T-cell (primary cell): ENCODE measurements at regions not wholly inside any gene's neighbourhood (a gene's known extent, or its start where the extent isn't known, plus 50 kb on each side); places are given as distances from the start of the nearest gene placed in this dataset.

Experiments used
- ATAC-seq, 4 experiments: fragments of 200-7000 bp in 3 of 4; fragments of 150-1000 bp in 1 of 4; cut with Tn5 transposase; replicated peaks in 1 of 4; 1 replicate in 3 of 4; 2 replicates in 1 of 4; pipeline ENCODE4 v1.10.0; 2021; ENCODE audit warnings: moderate library complexity in 3 of 4, mild to moderate bottlenecking in 2 of 4, moderate number of reproducible peaks in 1 of 4
- CTCF ChIA-PET, 2 donors: fragments of 300-600 bp; sonication (Branson Sonifier 250); formaldehyde crosslinking; loops; one replicate each; lab custom pipeline; 2022; ENCODE audit warnings: antibody characterized with exemption in 2 of 2; lab: Charles Lee
- POLR2A ChIA-PET, 2 donors: fragments of 300-600 bp; sonication (Branson Sonifier 250); formaldehyde crosslinking; loops; one replicate each; lab custom pipeline; 2022; ENCODE audit warnings: antibody characterized with exemption in 2 of 2; lab: Charles Lee
- DNase-seq, 35 experiments: peaks; one replicate each; pipeline versions ENCODE4 v3.0.0 to v3.0.0-alpha.2; 2013 to 2023
- H3K27ac ChIP-seq: one replicate; pipeline ENCODE4 v1.5.1; 2013; ENCODE audit warnings: low read length
- H3K27me3 ChIP-seq, 2 experiments: replicated peaks in 1 of 2; 1 replicate in 1 of 2; 2 replicates in 1 of 2; pipeline versions ENCODE4 v1.6.1 to v1.7.0; 2013; ENCODE audit warnings: low read length in 1 of 2, mixed read lengths in 1 of 2; ENCODE audit not compliant: control insufficient read depth in 2 of 2, insufficient read depth in 2 of 2; ENCODE audit errors: extremely low read depth in 1 of 2
- H3K36me3 ChIP-seq, 2 donors: 1 replicate in 1 of 2; 2 replicates in 1 of 2; pipeline versions ENCODE4 v1.6.1 to v1.7.0; 2013; ENCODE audit warnings: low read length in 1 of 2; ENCODE audit not compliant: control insufficient read depth in 2 of 2, insufficient read depth in 1 of 2; ENCODE audit errors: extremely low read depth in 1 of 2
- H3K4me1 ChIP-seq, 2 experiments: 1 replicate in 1 of 2; 2 replicates in 1 of 2; pipeline versions ENCODE4 v1.6.1 to v1.7.0; 2013; ENCODE audit warnings: low read length in 2 of 2, mixed read lengths in 1 of 2; ENCODE audit not compliant: insufficient read depth in 2 of 2, control insufficient read depth in 1 of 2; ENCODE audit errors: extremely low read depth in 1 of 2
- H3K4me3 ChIP-seq, 2 donors: 1 replicate in 1 of 2; 2 replicates in 1 of 2; pipeline versions ENCODE4 v1.5.1 to v1.7.0; 2013; ENCODE audit warnings: mild to moderate bottlenecking in 2 of 2, low read length in 1 of 2, moderate library complexity in 1 of 2; ENCODE audit not compliant: control insufficient read depth in 1 of 2; ENCODE audit errors: extremely low read depth in 1 of 2
- H3K9me3 ChIP-seq: 2 replicates; pipeline ENCODE4 v1.7.0; 2013
- H3K27ac Mint-ChIP-seq, 2 donors: one replicate each; pipeline ENCODE4 v1.8.0; 2020 to 2021; ENCODE audit warnings: mild to moderate bottlenecking in 2 of 2, mixed read lengths in 2 of 2
- H3K27me3 Mint-ChIP-seq, 2 donors: one replicate each; pipeline ENCODE4 v1.8.0; 2021 to 2022; ENCODE audit warnings: mixed read lengths in 2 of 2
- H3K36me3 Mint-ChIP-seq: one replicate; pipeline ENCODE4 v1.8.0; 2021; ENCODE audit warnings: mixed read lengths
- H3K4me1 Mint-ChIP-seq, 3 donors: one replicate each; pipeline ENCODE4 v1.8.0; 2020 to 2022; ENCODE audit warnings: mixed read lengths in 3 of 3, mild to moderate bottlenecking in 1 of 3
- H3K4me3 Mint-ChIP-seq, 3 donors: one replicate each; pipeline ENCODE4 v1.8.0; 2020 to 2022; ENCODE audit warnings: mild to moderate bottlenecking in 3 of 3, mixed read lengths in 3 of 3, moderate library complexity in 3 of 3
- H3K9me3 Mint-ChIP-seq, 3 donors: one replicate each; pipeline ENCODE4 v1.8.0; 2020 to 2022; ENCODE audit warnings: mixed read lengths in 3 of 3
- WGBS: methylation state at CpG from one replicate; pipeline ENCODE4 v1.1.5; 2013; ENCODE audit warnings: missing lambda C conversion rate; ENCODE audit not compliant: insufficient coverage; 5-methylcytosine and 5-hydroxymethylcytosine counted together

DNA sequence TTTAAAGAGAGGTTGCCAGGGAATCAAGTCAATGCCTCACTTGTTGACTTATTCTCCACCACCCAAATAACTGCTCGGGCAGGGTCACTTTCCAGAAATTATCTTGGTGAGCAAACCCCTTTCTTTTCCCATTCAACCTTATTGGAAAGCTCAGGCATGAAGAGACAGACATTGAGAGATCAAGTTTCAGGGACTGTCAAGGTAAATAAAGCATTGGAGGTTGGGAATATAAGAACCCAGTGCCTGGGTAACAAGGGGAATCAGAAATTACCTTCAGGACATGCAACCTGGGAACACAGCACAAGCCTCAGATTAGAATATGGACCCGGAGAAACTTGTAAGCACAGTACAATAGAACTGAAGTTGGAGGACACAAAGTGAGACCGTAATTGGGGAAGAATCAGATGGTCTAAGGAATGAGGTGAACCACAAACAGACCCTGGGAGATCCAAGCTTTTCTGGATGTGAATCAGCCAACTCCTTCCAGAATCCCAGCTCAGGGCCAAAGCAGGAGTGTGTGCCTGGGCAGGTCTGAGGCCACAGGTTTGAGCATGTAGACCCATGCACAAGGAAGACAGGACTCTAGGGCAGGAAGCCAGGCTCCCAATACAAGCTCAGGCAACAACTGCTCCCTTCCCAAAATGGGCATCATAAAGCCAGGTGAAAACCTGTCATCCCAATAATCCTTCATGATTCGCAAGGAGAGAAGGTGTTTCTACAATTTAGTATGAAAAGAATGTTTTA, 512.8 kb downstream of the MAFB start:
- DNase-seq (no peak), ATAC-seq (no peak)
- 83% methylated on average over 2 of the region's 4 CpGs for WGBS
- H3K27me3 Mint-ChIP-seq = peaks cover 2 to 26% of the 10 kb centered on the region in 2 donors
- no peak overlapping the region for H3K27ac Mint-ChIP-seq
- no peaks in the 10 kb centered on the region for H3K9me3 ChIP-seq
- H3K36me3 Mint-ChIP-seq = no peaks in the 10 kb centered on the region
- peaks cover 0 to 2% of the 10 kb centered on the region in 2 experiments for H3K27me3 ChIP-seq
- no peak overlapping the region for H3K4me3 ChIP-seq
- no peaks in the 10 kb centered on the region for H3K4me1 Mint-ChIP-seq
- peaks cover 0 to 14% (median 3%) of the 10 kb centered on the region in 3 donors for H3K9me3 Mint-ChIP-seq
- H3K4me3 Mint-ChIP-seq = no peak overlapping the region
- ChIA-PET POLR2A (no interaction called here), CTCF (no interaction called here)
- no peaks in the 10 kb centered on the region for H3K36me3 ChIP-seq
- H3K27ac ChIP-seq = no peak overlapping the region
- H3K4me1 ChIP-seq = no peaks in the 10 kb centered on the region

DNA sequence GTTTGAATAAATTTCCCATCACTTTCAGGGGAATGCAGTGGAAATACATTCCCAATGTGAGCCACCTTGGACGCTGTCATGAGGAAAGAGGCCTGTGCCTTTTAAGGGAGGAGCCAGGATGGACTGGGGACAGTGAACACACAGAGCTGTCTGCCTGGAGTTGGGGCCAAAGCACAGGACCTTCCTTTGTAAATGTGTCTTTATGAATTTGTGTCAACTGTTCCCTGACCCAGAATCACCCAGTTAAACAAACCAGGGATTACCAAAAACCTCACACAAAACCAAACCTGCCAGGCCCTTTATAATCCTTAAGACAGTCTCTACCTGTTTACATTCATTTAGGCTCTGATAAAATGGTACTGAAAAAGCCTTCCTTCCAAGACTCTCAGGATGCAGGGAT, 513.7 kb downstream of the MAFB start:
- H3K27ac Mint-ChIP-seq = no peak overlapping the region
- no peak overlapping the region for H3K4me3 Mint-ChIP-seq
- peaks cover 0 to 14% (median 3%) of the 10 kb centered on the region in 3 donors for H3K9me3 Mint-ChIP-seq
- ATAC-seq = no peak
- no CpG with 5 or more reads among the region's 1 CpG for WGBS
- H3K36me3 Mint-ChIP-seq = no peaks in the 10 kb centered on the region
- Histone ChIP-seq H3K36me3 (no peaks in the 10 kb centered on the region), H3K27me3 (peaks cover 0 to 2% of the 10 kb centered on the region in 2 experiments), H3K27ac (no peak overlapping the region), H3K4me3 (no peak overlapping the region), H3K4me1 (no peaks in the 10 kb centered on the region), H3K9me3 (no peaks in the 10 kb centered on the region)
- POLR2A ChIA-PET = no interaction called here
- H3K27me3 Mint-ChIP-seq = peaks cover 2 to 26% of the 10 kb centered on the region in 2 donors
- CTCF ChIA-PET = no interaction called here
- H3K4me1 Mint-ChIP-seq = no peaks in the 10 kb centered on the region
- no peak for DNase-seq

DNA sequence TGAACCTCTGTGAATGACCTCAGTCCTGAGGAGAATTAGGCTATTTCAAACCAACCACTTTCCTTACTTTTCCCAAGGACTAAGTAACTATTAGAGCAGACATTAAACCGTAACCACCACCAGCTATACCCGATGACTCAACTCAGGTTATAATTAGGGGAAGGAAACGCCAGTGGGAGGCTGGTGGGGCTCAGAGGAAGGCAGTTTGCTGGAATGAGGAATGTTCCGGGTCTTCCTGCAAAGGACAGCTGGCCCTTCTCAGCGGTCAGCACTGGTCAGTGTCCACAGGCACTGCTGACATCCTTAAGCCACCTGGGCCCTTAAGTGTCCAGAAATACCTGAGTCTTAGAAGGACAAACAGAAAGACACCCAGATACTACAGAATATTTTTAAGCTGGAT, 515.2 kb downstream of the MAFB start:
- peaks cover 2 to 26% of the 10 kb centered on the region in 2 donors for H3K27me3 Mint-ChIP-seq

DNA sequence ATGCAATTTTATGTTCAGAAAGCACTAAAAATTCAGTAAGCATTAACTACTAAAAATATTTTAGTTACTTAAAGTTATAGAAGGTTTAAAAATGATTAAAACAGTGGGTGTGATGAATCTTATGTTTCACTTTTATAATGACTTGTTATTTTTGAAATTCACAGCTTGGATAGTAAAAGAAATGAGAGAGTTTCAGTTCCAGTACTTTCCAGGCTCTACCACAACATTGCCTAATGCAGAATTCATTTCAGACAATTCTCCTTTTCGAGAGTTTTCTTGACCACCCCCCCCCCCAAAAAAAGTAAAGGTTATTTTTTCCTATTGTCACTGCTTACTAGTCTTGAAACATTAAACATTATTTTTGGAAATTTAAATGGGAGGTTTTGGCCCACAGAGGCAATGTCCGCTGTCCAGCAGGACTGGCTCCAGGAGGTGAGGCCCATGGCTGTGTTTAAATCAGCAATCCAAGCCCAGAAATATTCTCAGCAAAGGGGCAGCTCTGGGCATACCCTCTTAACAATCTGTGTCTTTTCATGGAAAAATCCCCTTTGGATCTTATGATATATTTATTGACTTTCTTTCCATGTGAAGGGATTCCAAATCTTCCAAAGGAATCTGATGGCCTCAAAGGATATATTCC, 519.9 kb downstream of the MAFB start:
- ATAC-seq (no peak), DNase-seq (no peak)
- Mint-ChIP-seq H3K4me3 (no peak overlapping the region), H3K4me1 (no peaks in the 10 kb centered on the region), H3K9me3 (no peaks in the 10 kb centered on the region), H3K27ac (no peak overlapping the region), H3K27me3 (peaks cover 2 to 9% of the 10 kb centered on the region in 2 donors), H3K36me3 (no peaks in the 10 kb centered on the region)
- H3K9me3 ChIP-seq = no peaks in the 10 kb centered on the region
- H3K4me3 ChIP-seq = no peak overlapping the region
- CTCF ChIA-PET = interaction anchor here in 1 of 2 donors (0.6 kb wide), 1 partner anchor 135 kb away, joined by 4 read pairs; no protein-coding TSS in a partner anchor
- H3K4me1 ChIP-seq = no peaks in the 10 kb centered on the region
- POLR2A ChIA-PET = no interaction called here
- peaks cover 0 to 2% of the 10 kb centered on the region in 2 experiments for H3K27me3 ChIP-seq
- H3K27ac ChIP-seq = no peak overlapping the region
- whole genome bisulfite sequencing = no CpG with 5 or more reads among the region's 2 CpGs
- H3K36me3 ChIP-seq = no peaks in the 10 kb centered on the region

More for the DNA sequence above, 515.2 kb downstream of the MAFB start:
- POLR2A ChIA-PET = no interaction called here
- ATAC-seq (no peak), DNase-seq (no peak)
- H3K9me3 Mint-ChIP-seq = peaks cover 0 to 12% (median 3%) of the 10 kb centered on the region in 3 donors
- H3K36me3 Mint-ChIP-seq = no peaks in the 10 kb centered on the region
- Histone ChIP-seq H3K36me3 (no peaks in the 10 kb centered on the region), H3K4me3 (no peak overlapping the region), H3K27me3 (peaks cover 0 to 2% of the 10 kb centered on the region in 2 experiments), H3K27ac (no peak overlapping the region), H3K9me3 (no peaks in the 10 kb centered on the region), H3K4me1 (no peaks in the 10 kb centered on the region)
- CTCF ChIA-PET = no interaction called here
- H3K4me3 Mint-ChIP-seq = no peak overlapping the region
- H3K4me1 Mint-ChIP-seq = no peaks in the 10 kb centered on the region
- H3K27ac Mint-ChIP-seq = no peak overlapping the region
- 8% methylated on average over 3 of the region's 5 CpGs for WGBS

DNA sequence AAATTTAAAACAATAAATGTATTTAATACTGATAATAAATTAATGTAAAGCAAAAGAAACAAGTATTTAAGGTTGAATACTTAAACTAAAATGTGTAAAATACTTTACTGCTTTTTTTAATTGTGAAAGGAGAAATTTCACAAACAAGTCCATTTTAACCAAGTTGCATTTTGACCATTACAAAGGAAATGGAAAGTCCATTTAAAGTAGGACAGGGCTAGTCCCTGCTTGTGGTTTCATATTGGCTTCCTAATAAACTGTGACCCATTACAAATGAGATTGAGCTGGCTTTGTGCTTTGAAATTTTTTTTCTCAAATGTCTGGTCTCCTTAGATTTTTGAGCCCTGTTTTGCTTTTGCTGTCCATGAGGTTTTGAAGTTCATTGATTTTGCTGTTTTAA, 527.6 kb downstream of the MAFB start:
- H3K27ac Mint-ChIP-seq = no peak overlapping the region
- H3K9me3 ChIP-seq = no peaks in the 10 kb centered on the region
- no peaks in the 10 kb centered on the region for H3K27me3 Mint-ChIP-seq
- H3K4me3 ChIP-seq = no peak overlapping the region
- no peaks in the 10 kb centered on the region for H3K9me3 Mint-ChIP-seq
- no peaks in the 10 kb centered on the region for H3K4me1 ChIP-seq
- H3K36me3 ChIP-seq = no peaks in the 10 kb centered on the region
- ATAC-seq = no peak
- H3K27me3 ChIP-seq = no peaks in the 10 kb centered on the region
- POLR2A ChIA-PET = no interaction called here
- H3K27ac ChIP-seq = no peak overlapping the region
- H3K4me3 Mint-ChIP-seq = no peak overlapping the region
- no peaks in the 10 kb centered on the region for H3K4me1 Mint-ChIP-seq
- CTCF ChIA-PET = no interaction called here
- no peak for DNase-seq
- no peaks in the 10 kb centered on the region for H3K36me3 Mint-ChIP-seq

DNA sequence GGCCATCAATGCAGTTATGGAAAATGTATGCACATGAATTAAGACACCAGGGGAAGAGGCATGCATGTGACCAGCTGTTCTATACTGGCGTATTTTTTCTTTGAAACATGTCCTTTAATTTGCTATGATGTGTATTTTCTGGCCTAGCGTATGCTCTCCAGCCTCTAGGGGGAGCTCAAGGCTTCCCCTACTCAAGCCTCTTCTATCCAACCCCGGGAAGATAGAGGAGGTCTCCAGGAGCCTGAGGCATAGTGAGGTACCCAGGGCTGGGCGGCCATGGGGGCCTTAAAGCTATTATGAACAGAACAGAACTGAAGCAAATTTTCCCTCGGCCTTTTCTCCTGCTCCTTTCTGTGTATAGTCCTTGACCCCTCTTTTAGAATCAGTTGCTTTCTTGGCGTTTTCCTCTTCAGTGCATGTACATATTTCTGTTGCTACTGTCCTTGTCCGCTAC, 528.9 kb downstream of the MAFB start:
- ChIA-PET POLR2A (no interaction called here), CTCF (no interaction called here)
- H3K27ac Mint-ChIP-seq = no peak overlapping the region
- WGBS = 67% methylated on average over 3 of the region's 7 CpGs
- no peaks in the 10 kb centered on the region for H3K36me3 Mint-ChIP-seq
- no peak overlapping the region for H3K4me3 ChIP-seq
- H3K4me1 ChIP-seq = no peaks in the 10 kb centered on the region
- no peaks in the 10 kb centered on the region for H3K9me3 ChIP-seq
- H3K4me1 Mint-ChIP-seq = no peaks in the 10 kb centered on the region
- H3K9me3 Mint-ChIP-seq = no peaks in the 10 kb centered on the region
- peak in 2 of 35 experiments; percentile 0 to 9 for DNase-seq
- no peaks in the 10 kb centered on the region for H3K27me3 ChIP-seq
- no peak overlapping the region for H3K27ac ChIP-seq
- ATAC-seq = no peak
- H3K36me3 ChIP-seq = no peaks in the 10 kb centered on the region
- no peaks in the 10 kb centered on the region for H3K27me3 Mint-ChIP-seq
- no peak overlapping the region for H3K4me3 Mint-ChIP-seq
